Progenitor cell of endocrine pancreas (in vitro differentiated cells): ENCODE measurements at regions not wholly inside any gene's neighbourhood (a gene's known extent, or its start where the extent isn't known, plus 50 kb on each side); places are given as distances from the start of the nearest gene placed in this dataset.

Experiments
- DNase-seq: peaks from one replicate; pipeline ENCODE4 v3.0.0; 2021; ENCODE audit warnings: low spot score; ENCODE audit not compliant: unreplicated experiment
- H3K27ac Mint-ChIP-seq: 2 replicates; pipeline ENCODE4 v1.8.0; 2021; ENCODE audit warnings: mild to moderate bottlenecking, moderate library complexity, mixed read lengths
- H3K27me3 Mint-ChIP-seq: 2 replicates; pipeline ENCODE4 v1.8.0; 2021; ENCODE audit warnings: mixed read lengths
- H3K36me3 Mint-ChIP-seq: 2 replicates; pipeline ENCODE4 v1.8.0; 2022; ENCODE audit warnings: mixed read lengths; ENCODE audit not compliant: insufficient read depth
- H3K4me1 Mint-ChIP-seq: 2 replicates; pipeline ENCODE4 v1.8.0; 2021; ENCODE audit warnings: low read depth, mixed read lengths
- H3K4me3 Mint-ChIP-seq: 2 replicates; pipeline ENCODE4 v1.8.0; 2021; ENCODE audit warnings: low read depth, mild to moderate bottlenecking, moderate library complexity, mixed read lengths
- H3K9me3 Mint-ChIP-seq: 2 replicates; pipeline ENCODE4 v1.8.0; 2021; ENCODE audit warnings: low read depth, mixed read lengths
- TF ChIP-seq, protein P1 (sequence below): fragments of 200-600 bp; sonication (generic); IDR thresholded peaks from one replicate; pipeline ENCODE4 v1.5.0; 2021; ENCODE audit warnings: antibody characterized with exemption, mild to moderate bottlenecking; ENCODE audit not compliant: unreplicated experiment

DNA sequence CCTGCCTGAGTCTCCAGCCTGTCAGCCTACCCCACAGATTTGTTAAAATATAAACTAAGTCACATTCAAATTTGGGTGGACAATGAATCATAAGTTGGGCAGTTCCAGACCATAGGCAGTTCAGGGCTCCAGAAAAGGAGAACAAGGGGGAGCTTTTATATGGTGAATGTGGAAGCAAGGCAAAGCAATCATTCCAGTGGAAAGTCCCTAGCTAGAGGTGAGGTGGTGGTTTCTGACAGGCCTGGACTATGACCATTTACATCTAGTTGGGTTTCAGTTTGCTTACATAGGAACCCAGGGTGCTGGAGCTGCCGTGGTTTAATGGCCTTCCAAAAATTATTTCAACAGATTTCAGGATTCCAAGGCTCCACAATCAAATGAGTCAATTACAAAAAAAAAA is 207.3 kb downstream of the AEBP2 start:
- Mint-ChIP-seq H3K9me3 (peaks cover 15% of the 10 kb centered on the region), H3K27me3 (no peaks in the 10 kb centered on the region), H3K36me3 (peaks cover 5% of the 10 kb centered on the region), H3K4me1 (peaks cover 4% of the 10 kb centered on the region), H3K27ac (no peak overlapping the region), H3K4me3 (no peak overlapping the region)
- TF ChIP-seq, protein P1, sequence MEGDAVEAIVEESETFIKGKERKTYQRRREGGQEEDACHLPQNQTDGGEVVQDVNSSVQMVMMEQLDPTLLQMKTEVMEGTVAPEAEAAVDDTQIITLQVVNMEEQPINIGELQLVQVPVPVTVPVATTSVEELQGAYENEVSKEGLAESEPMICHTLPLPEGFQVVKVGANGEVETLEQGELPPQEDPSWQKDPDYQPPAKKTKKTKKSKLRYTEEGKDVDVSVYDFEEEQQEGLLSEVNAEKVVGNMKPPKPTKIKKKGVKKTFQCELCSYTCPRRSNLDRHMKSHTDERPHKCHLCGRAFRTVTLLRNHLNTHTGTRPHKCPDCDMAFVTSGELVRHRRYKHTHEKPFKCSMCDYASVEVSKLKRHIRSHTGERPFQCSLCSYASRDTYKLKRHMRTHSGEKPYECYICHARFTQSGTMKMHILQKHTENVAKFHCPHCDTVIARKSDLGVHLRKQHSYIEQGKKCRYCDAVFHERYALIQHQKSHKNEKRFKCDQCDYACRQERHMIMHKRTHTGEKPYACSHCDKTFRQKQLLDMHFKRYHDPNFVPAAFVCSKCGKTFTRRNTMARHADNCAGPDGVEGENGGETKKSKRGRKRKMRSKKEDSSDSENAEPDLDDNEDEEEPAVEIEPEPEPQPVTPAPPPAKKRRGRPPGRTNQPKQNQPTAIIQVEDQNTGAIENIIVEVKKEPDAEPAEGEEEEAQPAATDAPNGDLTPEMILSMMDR = no peak
- DNase-seq = no peak

DNA sequence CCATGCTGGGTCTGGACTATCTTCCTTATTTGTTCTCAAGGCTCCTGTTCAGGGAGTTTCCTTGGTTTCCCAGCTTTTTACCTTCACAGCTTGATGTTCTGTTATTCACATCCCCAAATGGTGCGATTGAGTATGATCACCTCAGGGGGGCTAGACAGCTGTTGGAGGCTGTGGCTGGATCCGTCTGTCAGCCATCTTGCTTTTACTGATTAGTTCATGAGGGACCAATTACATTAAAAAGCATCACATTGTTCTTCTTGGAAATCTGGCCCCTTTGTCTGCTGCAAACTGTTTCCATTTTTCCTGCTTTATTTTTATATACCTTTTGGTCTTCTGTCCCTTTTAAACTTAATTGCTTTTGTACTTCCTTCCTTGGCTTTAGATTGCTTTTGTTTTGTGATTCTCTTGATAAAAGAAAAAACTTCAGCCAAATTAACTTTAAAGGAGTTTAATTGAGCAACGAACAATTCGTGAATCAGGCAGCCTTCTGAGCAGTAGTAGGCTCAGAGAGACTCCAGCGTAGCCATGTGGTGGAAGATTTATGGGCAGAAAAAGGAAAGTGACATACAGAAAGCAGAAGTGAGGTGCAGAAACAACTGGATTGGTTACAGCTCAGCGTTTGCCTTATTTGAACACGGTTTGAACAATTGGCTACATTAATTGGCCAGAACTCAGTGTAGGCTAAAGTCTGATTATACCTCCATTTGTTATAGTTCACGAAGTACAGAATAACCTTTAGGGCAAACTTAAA is 208.7 kb downstream of the AEBP2 start:
- TF ChIP-seq, protein P1 = no peak
- DNase-seq = no peak
- Mint-ChIP-seq H3K27ac (no peak overlapping the region), H3K9me3 (peaks cover 15% of the 10 kb centered on the region), H3K4me3 (no peak overlapping the region), H3K27me3 (no peaks in the 10 kb centered on the region), H3K36me3 (peaks cover 6% of the 10 kb centered on the region), H3K4me1 (peaks cover 4% of the 10 kb centered on the region)

DNA sequence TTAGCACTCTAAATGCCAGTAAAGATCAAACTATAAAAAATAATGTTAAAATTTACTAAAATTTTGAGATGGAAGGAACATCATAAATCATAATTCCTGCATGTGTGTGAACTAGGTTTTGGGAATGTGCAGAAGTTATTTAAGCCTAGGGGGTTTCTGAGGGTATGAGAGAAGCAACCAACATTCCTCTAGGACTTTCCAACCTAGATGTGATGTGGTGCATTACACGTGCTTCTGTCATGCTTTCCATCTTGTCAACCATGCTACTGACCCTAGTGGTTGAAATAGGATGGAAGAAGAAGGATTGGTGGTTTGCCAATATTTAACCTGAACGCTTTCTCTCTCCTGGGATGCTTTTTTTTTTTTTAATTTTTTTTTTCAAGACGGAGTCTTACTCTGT is 209.3 kb downstream of the AEBP2 start:
- DNase-seq = no peak
- no peak overlapping the region for H3K27ac Mint-ChIP-seq
- no peaks in the 10 kb centered on the region for H3K27me3 Mint-ChIP-seq
- H3K4me1 Mint-ChIP-seq = peaks cover 3% of the 10 kb centered on the region
- peaks cover 15% of the 10 kb centered on the region for H3K9me3 Mint-ChIP-seq
- TF ChIP-seq, protein P1 = no peak
- peaks cover 6% of the 10 kb centered on the region for H3K36me3 Mint-ChIP-seq
- no peak overlapping the region for H3K4me3 Mint-ChIP-seq

DNA sequence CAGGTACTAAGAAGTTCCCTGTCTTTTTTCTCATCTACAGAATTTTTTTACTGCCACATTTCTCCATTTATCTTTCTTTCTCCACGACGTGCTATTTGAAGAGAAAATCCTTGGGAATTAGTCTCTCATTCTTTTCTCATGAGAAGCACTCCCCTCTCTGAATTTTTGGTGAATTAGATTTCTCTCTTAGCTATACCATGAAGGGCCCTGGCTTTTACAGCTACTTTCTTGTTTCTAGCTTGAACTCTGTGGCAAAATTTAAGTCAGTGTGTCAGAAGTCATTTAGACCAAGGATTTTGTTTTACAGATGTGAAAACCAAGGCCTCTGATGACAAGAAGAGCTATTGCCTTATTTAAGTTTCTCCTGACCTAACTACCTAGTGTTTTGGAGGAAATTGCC is 213.1 kb downstream of the AEBP2 start:
- Mint-ChIP-seq H3K27ac (no peak overlapping the region), H3K27me3 (no peaks in the 10 kb centered on the region), H3K36me3 (peaks cover 4% of the 10 kb centered on the region), H3K9me3 (peaks cover 10% of the 10 kb centered on the region), H3K4me1 (no peaks in the 10 kb centered on the region), H3K4me3 (no peak overlapping the region)
- DNase-seq = no peak
- TF ChIP-seq, protein P1 = no peak

DNA sequence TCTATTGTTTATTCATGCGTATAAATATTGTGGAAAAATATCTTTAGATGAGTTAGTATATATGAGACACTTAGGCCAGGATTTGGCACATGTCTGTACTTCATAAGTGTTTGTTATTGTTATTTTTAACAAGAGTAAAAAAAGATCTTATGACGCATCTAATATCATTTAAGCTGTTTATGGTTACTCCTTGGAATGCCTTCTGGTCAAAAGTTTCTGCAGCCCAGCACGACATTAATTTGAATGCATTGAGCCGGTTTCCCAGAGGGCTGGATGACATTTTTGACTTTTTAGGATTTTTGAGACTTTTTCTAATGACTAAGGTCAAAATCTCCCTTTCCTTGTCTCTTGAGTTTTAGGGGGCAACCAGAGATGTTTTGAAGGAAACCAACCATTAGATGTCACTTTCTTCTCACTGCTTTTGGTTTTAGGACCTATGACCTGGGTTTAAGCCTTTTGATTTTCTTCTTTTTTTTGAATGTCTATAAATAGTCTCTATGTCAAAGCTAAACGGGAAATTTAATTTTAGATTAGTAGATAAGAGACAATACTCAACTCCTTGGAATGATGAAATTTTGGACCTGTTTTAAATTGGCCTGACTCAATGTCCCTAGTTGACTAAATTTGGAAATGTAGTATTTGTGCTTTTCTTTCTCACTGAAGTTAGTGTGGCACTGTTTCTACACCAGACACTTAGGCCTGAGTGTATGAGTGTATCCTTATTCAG is 215.5 kb downstream of the AEBP2 start:
- Mint-ChIP-seq H3K9me3 (peaks cover 7% of the 10 kb centered on the region), H3K27me3 (no peaks in the 10 kb centered on the region), H3K4me3 (no peak overlapping the region), H3K36me3 (peaks cover 4% of the 10 kb centered on the region), H3K27ac (no peak overlapping the region), H3K4me1 (no peaks in the 10 kb centered on the region)
- TF ChIP-seq, protein P1 = no peak
- no peak for DNase-seq
